Osteocyte (in vitro differentiated cells): ENCODE measurements at regions not wholly inside any gene's neighbourhood (a gene's known extent, or its start where the extent isn't known, plus 50 kb on each side); places are given as distances from the start of the nearest gene placed in this dataset.
A peak's percentile ranks its signal among the peaks of the same experiment; 100 is the strongest.

Experiments used
- DNase-seq: peaks from one replicate; pipeline ENCODE4 v3.0.0; 2021; ENCODE audit warnings: mixed read lengths; ENCODE audit not compliant: unreplicated experiment; ENCODE audit errors: extremely low spot score
- H3K27ac Mint-ChIP-seq: one replicate; pipeline ENCODE4 v1.8.0; 2021; ENCODE audit warnings: mild to moderate bottlenecking, mixed read lengths; ENCODE audit not compliant: unreplicated experiment
- H3K27me3 Mint-ChIP-seq: one replicate; pipeline ENCODE4 v1.8.0; 2021; ENCODE audit warnings: mixed read lengths; ENCODE audit not compliant: unreplicated experiment
- H3K36me3 Mint-ChIP-seq: one replicate; pipeline ENCODE4 v1.8.0; 2021; ENCODE audit warnings: mixed read lengths; ENCODE audit not compliant: unreplicated experiment
- H3K4me1 Mint-ChIP-seq: one replicate; pipeline ENCODE4 v1.8.0; 2021; ENCODE audit warnings: mixed read lengths; ENCODE audit not compliant: unreplicated experiment
- H3K4me3 Mint-ChIP-seq: one replicate; pipeline ENCODE4 v1.8.0; 2021; ENCODE audit warnings: mild to moderate bottlenecking, moderate library complexity, mixed read lengths; ENCODE audit not compliant: unreplicated experiment
- H3K9me3 Mint-ChIP-seq: one replicate; pipeline ENCODE4 v1.8.0; 2021; ENCODE audit warnings: mixed read lengths; ENCODE audit not compliant: unreplicated experiment
- CTCF ChIP-seq: fragments of 200-600 bp; sonication (generic); IDR thresholded peaks from 2 replicates; pipeline ENCODE4 v1.5.0; 2021; ENCODE audit warnings: antibody characterized with exemption, mild to moderate bottlenecking, moderate library complexity

GRCh38 chr4:175422331-175422730, 389.7 kb downstream of the GPM6A start:
- peak overlapping the region; percentile 96 for H3K27ac Mint-ChIP-seq
- peaks cover 18% of the 10 kb centered on the region for H3K36me3 Mint-ChIP-seq
- H3K27me3 Mint-ChIP-seq = no peaks in the 10 kb centered on the region
- no peak for TF ChIP-seq CTCF
- peaks cover 14% of the 10 kb centered on the region for H3K9me3 Mint-ChIP-seq
- H3K4me1 Mint-ChIP-seq = peaks cover 65% of the 10 kb centered on the region
- DNase-seq = no peak
- no peak overlapping the region for H3K4me3 Mint-ChIP-seq

GRCh38 chr4:175424111-175424510, 388.0 kb downstream of the GPM6A start:
- Mint-ChIP-seq H3K4me1 (peaks cover 48% of the 10 kb centered on the region), H3K27me3 (no peaks in the 10 kb centered on the region), H3K4me3 (no peak overlapping the region), H3K27ac (peak overlapping the region; percentile 40), H3K9me3 (peaks cover 10% of the 10 kb centered on the region), H3K36me3 (peaks cover 16% of the 10 kb centered on the region)
- no peak for TF ChIP-seq CTCF
- no peak for DNase-seq

- H3K4me3 Mint-ChIP-seq = no peak overlapping the region
These were observed 384.3 kb downstream of the GPM6A start for GRCh38 chr4:175427751-175428150.

GRCh38 chr4:175431694-175432093, 380.4 kb downstream of the GPM6A start:
- Mint-ChIP-seq H3K9me3 (peaks cover 2% of the 10 kb centered on the region), H3K27me3 (no peaks in the 10 kb centered on the region), H3K27ac (no peak overlapping the region), H3K4me3 (no peak overlapping the region), H3K4me1 (peaks cover 15% of the 10 kb centered on the region), H3K36me3 (peaks cover 3% of the 10 kb centered on the region)
- no peak for TF ChIP-seq CTCF
- DNase-seq = no peak

More at GRCh38 chr4:175427751-175428150, 384.3 kb downstream of the GPM6A start:
- Mint-ChIP-seq H3K27me3 (no peaks in the 10 kb centered on the region), H3K27ac (no peak overlapping the region), H3K36me3 (peaks cover 16% of the 10 kb centered on the region), H3K9me3 (peaks cover 10% of the 10 kb centered on the region), H3K4me1 (peaks cover 27% of the 10 kb centered on the region)
- no peak for DNase-seq
- TF ChIP-seq CTCF = no peak

- no peaks in the 10 kb centered on the region for H3K36me3 Mint-ChIP-seq
- no peak overlapping the region for H3K27ac Mint-ChIP-seq
- no peak overlapping the region for H3K4me3 Mint-ChIP-seq
- no peak for TF ChIP-seq CTCF
- peaks cover 11% of the 10 kb centered on the region for H3K4me1 Mint-ChIP-seq
- DNase-seq = no peak
- H3K9me3 Mint-ChIP-seq = no peaks in the 10 kb centered on the region
- no peaks in the 10 kb centered on the region for H3K27me3 Mint-ChIP-seq
These were observed 376.7 kb downstream of the GPM6A start for GRCh38 chr4:175435381-175435783.
